Right lobe of liver (tissue), 4 donors: ENCODE measurements at regions not wholly inside any gene's neighbourhood (a gene's known extent, or its start where the extent isn't known, plus 50 kb on each side); places are given as distances from the start of the nearest gene placed in this dataset.
"Not testable (repeated sequence)": the region's sequence is repeated elsewhere in the genome, so short reads cannot be mapped to it uniquely, and the experiment has no call there.

Source experiments
- CTCF ChIP-seq, 4 donors: fragments of 200-600 bp in 3 of 4; fragments of 450-650 bp in 1 of 4; IDR thresholded peaks; one replicate each; pipeline versions ENCODE4 v1.5.1 to v1.8.0; 2016 to 2022; ENCODE audit warnings: antibody characterized with exemption in 4 of 4, mild to moderate bottlenecking in 2 of 4
- POLR2A ChIP-seq: fragments of 450-650 bp; IDR thresholded peaks from one replicate; pipeline ENCODE4 v1.6.1; 2017; ENCODE audit warnings: antibody characterized with exemption, mild to moderate bottlenecking
- donor health status: DM: no; HTN: no; CAD: no.
- donor health status: DM: no; HTN: no; CAD: no.
- donor health status: DM: no; HTN: yes; CAD: no.

GRCh38 chr6:58007334-58008000 is 690.0 kb downstream of the PRIM2 start:
- TF ChIP-seq CTCF (IDR thresholded peaks at IDR 0.05); POLR2A: not testable (repeated sequence)
